HG02759 (cell line): ENCODE measurements at regions not wholly inside any gene's neighbourhood (a gene's known extent, or its start where the extent isn't known, plus 50 kb on each side); places are given as distances from the start of the nearest gene placed in this dataset.
"Not testable (repeated sequence)": the region's sequence is repeated elsewhere in the genome, so short reads cannot be mapped to it uniquely, and the experiment has no call there.

ENCODE experiments used
- ATAC-seq: cut with Tn5 transposase; IDR thresholded peaks from one replicate; pipeline ENCODE4 v1.9.1; 2021; ENCODE audit warnings: mild to moderate bottlenecking, moderate library complexity; ENCODE audit not compliant: unreplicated experiment

DNA sequence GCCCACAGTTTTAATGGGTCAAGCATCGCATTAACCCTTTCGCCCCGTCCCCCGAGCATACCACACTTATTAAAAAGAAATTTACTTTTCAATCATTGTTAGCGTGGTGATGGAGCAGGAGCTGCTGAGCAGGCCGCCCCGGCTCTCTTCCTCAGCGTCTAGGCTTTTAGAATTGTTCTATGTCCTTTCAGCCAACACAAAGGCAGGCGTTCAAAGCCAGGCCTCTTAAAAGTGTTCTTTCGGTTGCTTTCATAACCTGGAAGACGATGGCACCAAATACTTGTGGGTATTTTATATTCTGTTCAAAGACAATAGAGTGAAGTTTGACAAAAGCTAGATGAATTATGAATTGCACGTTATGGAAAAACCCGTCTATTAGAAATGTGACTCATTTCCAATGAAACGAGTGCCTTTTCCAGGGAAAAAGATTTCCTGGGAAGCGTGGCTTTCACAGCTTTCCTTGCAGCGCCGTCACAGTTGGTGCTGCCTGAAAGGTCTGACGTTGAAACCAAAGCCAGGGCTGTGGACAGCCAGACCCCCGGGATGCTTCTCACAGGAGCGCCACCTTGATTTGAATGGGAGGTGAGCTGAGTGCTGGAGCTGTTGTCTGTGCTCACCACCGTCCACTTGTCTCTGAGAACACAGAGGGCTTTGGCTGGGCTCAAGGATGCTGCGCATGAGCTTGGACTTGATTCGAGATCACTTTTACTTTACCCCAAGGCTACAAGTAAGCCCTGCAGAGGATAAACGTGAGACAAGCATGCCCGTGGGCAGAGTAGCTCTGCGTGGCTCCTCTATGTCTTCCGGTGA is 78.8 kb downstream of the SOX1 start:
- ATAC-seq, result no peak

GRCh38 chr13:112150352-112150751 is 83.4 kb downstream of the SOX1 start:
- ATAC-seq, result no peak

GRCh38 chr13:112152846-112153245 is 85.9 kb downstream of the SOX1 start:
- no peak for ATAC-seq

DNA sequence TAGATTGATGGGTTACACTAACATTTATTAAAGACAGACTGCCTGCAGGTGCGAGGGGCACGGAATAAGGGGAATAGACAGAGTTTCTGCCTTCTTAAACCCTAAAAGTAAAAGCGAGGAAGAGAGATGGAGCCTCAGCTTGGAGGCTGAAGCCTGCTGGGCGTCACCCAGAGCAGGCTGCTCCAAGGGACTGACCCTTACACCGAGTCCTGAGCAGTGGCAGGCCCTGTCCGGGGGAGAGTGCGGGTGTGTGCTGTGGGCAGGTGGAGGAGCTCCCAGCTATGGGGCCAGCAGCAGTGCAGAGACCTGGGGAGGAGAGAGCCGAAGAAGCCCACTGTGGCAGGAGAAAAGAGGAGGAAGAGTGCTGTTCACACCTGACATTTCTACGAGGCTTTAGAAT is 86.4 kb downstream of the SOX1 start:
- ATAC-seq, result no peak

GRCh38 chr13:112153846-112154245 is 86.9 kb downstream of the SOX1 start:
- ATAC-seq, result no peak

- ATAC-seq, result no peak
These were observed 87.5 kb downstream of the SOX1 start for GRCh38 chr13:112154301-112155060.

- no peak for ATAC-seq
These were observed 92.0 kb downstream of the SOX1 start for GRCh38 chr13:112158961-112159360.

GRCh38 chr13:112159575-112160547 is 92.9 kb downstream of the SOX1 start:
- no peak for ATAC-seq

GRCh38 chr13:112160558-112160957 is 93.6 kb downstream of the SOX1 start:
- no peak for ATAC-seq

GRCh38 chr13:112161521-112162301 is 94.8 kb downstream of the SOX1 start:
- no peak for ATAC-seq

- ATAC-seq, result not testable (repeated sequence)
These were observed 97.0 kb downstream of the SOX1 start for GRCh38 chr13:112163691-112164660.

DNA sequence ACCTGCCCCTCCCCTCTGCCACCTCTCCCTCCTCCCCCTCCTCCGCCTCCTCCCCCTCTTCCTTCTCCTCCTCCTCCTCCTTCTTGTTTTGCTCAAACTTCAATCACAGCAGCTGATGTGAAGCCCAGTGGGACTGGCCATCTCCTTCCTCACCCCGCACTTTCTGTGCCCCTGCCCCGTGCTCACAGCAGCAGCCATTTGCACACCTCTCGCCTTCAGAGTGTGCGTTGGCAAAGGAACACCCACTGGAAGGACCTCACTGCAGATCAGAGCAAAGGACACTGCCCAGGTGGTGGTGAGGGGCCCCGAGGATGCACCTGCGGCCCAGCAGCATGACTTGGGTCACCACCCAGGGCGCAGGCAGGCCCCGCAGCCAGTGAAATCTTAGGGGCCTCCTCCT is 98.8 kb downstream of the SOX1 start:
- ATAC-seq, result no peak

GRCh38 chr13:112168761-112169160 is 101.8 kb downstream of the SOX1 start:
- no peak for ATAC-seq

- ATAC-seq, result no peak
These were observed 103.2 kb downstream of the SOX1 start for GRCh38 chr13:112169941-112170822.

DNA sequence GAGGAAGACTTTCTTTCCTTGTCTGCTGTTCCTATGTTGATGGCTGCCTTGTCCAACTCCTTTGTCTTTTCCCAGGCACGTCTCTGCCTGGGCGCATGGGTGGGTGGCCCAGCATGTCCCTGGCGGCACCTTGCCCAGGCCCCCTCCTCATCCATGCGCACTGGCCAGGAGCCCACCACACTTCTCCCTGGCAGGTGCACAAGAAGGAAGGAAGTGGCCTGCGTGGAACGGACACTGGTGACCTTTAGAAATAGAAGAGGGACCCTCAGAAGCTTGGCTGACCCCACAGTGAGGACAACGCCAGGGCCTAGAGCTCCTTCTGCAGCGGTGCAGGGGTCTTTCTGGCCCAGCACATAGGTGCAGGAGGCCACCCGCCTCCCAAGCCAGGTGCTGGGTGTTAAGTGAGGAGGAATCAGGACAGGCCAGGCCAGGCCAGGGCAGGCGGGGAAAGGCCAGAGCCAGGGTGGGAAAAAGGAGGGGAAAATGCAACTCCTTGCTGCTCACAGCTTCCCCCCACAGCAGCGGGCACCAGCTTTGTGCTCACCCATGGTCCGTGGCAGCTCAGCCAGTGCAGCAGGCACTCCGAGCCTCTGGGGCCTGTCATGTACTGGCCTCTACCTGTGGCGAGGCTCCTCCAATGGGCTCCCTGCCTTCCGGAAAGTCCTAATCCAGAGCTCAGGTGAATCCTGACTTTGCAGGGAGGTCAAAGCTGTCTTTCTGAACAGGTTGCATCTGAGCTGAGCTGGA is 104.0 kb downstream of the SOX1 start:
- no peak for ATAC-seq

- no peak for ATAC-seq
These were observed 104.6 kb downstream of the SOX1 start for GRCh38 chr13:112171570-112171965.

GRCh38 chr13:112172017-112172416 is 105.1 kb downstream of the SOX1 start:
- ATAC-seq, result no peak
